GM12875 (cell line): ENCODE measurements at regions not wholly inside any gene's neighbourhood (a gene's known extent, or its start where the extent isn't known, plus 50 kb on each side); places are given as distances from the start of the nearest gene placed in this dataset.
"Not testable (repeated sequence)": the region's sequence is repeated elsewhere in the genome, so short reads cannot be mapped to it uniquely, and the experiment has no call there.

Experiments
- H3K4me3 ChIP-seq: one replicate; pipeline ENCODE4 v1.5.1; 2011; ENCODE audit warnings: low read depth, low read length, control low read depth
- CTCF ChIP-seq: IDR thresholded peaks from 2 replicates; pipeline ENCODE4 v1.5.1; 2011; ENCODE audit warnings: low read depth, mild to moderate bottlenecking, control low read depth, inconsistent platforms, low read length, moderate library complexity, borderline replicate concordance; ENCODE audit not compliant: insufficient read depth

DNA sequence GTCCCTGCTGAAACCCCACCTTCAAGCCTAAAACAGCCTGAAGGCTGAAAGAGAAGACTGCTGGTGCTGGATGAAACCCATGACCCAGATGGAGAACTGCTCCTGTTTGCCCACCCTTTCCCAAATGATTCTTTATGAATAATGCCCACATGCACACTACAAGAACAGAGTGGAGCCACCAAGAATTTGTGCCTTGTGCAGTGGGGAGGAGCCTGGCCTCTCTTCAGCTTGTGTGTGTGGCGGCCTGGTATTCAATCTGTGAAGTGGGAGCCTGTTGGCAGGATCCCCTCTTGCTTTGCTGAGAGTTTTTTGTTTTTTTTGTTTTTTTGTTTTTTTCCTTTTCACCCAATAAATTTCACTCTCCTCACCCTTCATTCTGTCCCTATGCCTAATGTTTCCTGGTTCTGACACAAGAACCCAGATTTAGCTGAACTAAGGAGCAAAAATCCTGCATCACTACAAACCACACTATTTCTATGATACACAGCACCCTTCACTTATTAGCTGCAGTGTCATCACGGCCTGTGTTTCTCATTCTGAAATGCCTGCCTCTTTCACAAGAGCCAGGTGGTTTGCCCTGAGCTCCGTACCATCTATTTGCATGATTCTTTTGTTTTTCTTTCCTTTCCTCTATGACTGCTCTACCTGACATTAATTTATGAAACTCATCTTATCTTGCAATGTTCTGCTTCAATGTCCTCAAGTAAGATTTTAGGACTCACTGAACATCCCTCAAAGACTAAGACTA lies 585.5 kb upstream of the ATXN7L3B start:
- TF ChIP-seq CTCF: no peak
- no peak overlapping the region for H3K4me3 ChIP-seq

GRCh38 chr12:73964641-73965040 lies 573.0 kb upstream of the ATXN7L3B start:
- no peak overlapping the region for H3K4me3 ChIP-seq
- no peak for TF ChIP-seq CTCF

GRCh38 chr12:73973486-73973885 lies 564.1 kb upstream of the ATXN7L3B start:
- no peak overlapping the region for H3K4me3 ChIP-seq
- no peak for TF ChIP-seq CTCF

DNA sequence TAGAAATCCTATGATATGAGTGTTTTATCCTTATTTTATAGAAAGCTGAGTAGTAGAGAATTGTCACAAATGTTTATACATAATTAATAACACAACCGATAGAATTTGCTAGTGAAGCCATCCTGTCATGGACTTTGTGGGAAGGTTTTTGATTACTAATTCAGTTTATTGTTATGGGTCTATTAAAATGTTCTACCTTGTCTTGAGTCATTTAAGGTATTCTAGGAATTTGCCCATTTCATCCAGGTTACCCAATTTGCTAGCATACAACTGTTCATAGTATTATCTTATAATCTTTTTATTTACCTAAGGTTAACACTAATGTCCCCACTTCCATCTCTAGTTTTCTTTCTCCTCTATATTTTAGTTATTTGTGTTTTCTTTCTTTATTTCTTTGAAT lies 553.1 kb upstream of the ATXN7L3B start:
- H3K4me3 ChIP-seq: no peak overlapping the region
- TF ChIP-seq CTCF: no peak

DNA sequence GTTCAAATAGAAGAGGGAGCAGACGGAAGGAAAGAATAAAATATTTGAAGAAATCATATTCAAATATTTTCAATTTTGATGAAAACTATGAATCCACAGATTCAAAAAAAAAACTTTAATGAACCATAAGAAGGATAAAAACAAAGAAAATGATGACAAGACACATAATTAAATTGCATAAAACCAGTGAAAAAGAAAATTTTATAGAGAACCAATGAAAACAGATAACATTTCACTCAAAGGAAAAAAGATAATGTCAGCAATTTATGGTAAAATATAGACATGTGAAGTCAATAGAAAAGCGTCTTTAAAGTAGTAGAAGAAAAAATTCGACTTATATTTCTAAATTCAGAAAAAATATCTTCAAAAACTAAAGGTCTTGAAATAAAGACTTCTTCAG lies 546.5 kb upstream of the ATXN7L3B start:
- TF ChIP-seq CTCF: no peak
- no peak overlapping the region for H3K4me3 ChIP-seq

DNA sequence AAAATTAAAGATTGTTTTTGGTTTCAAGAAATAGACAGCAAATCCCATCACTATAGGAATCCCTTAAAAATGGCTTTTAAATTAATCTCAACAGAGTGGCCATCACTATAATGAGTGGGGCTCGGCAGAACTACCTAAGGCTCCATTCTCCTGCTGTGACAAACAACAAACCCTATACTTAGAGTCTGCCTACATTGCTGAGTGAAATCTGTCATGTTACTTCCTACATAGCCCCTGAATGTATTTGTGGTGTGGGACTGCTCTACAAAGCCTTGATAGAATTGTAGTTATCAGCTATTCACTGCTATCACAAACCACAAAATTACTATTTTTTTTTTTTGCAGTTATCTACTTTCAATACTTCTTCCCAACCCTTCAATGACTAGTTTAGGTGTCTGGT lies 538.7 kb upstream of the ATXN7L3B start:
- H3K4me3 ChIP-seq: no peak overlapping the region
- no peak for TF ChIP-seq CTCF

- H3K4me3 ChIP-seq: no peak overlapping the region
- no peak for TF ChIP-seq CTCF
These were observed 522.5 kb upstream of the ATXN7L3B start for GRCh38 chr12:74015118-74015517.

DNA sequence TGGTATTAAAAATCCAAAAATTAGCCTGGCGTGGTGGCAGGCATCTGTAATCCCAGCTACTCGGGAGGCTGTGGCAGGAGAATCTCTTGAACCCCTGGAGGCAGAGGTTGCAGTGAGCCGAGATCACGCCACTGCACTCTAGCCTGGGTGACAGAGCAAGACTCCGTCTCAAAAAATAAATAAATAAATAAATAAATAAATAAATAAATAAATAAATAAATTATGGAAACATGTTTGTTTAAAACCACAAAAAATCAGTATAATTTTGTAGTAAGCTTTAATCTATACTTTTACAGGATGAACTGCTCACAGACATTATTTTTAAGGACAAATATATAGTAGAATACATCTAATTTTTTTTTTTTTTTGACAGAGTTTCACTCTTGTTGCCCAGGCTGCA lies 521.3 kb upstream of the ATXN7L3B start:
- not testable (repeated sequence) for H3K4me3 ChIP-seq
